Prostate gland (tissue), 2 donors: ENCODE measurements at regions not wholly inside any gene's neighbourhood (a gene's known extent, or its start where the extent isn't known, plus 50 kb on each side); places are given as distances from the start of the nearest gene placed in this dataset.

ENCODE experiments used
- POLR2A ChIP-seq: fragments of 450-650 bp; IDR thresholded peaks from one replicate; pipeline ENCODE4 v1.6.1; 2016; ENCODE audit warnings: antibody characterized with exemption, mild to moderate bottlenecking
- POLR2AphosphoS5 ChIP-seq: sonication (generic); formaldehyde crosslinking; IDR thresholded peaks from one replicate; pipeline ENCODE4 v1.6.1; 2017; ENCODE audit warnings: antibody characterized with exemption
- TF ChIP-seq, protein P1 (sequence below), 4 experiments: fragments of 200-600 bp in 2 of 4; fragments of 450-650 bp in 2 of 4; sonication (generic) in 2 of 4; IDR thresholded peaks; 1 replicate in 3 of 4; 2 replicates in 1 of 4; pipeline ENCODE4 v1.5.1; 2016 to 2019; ENCODE audit warnings: antibody characterized with exemption in 4 of 4, mild to moderate bottlenecking in 2 of 4, moderate library complexity in 2 of 4

DNA sequence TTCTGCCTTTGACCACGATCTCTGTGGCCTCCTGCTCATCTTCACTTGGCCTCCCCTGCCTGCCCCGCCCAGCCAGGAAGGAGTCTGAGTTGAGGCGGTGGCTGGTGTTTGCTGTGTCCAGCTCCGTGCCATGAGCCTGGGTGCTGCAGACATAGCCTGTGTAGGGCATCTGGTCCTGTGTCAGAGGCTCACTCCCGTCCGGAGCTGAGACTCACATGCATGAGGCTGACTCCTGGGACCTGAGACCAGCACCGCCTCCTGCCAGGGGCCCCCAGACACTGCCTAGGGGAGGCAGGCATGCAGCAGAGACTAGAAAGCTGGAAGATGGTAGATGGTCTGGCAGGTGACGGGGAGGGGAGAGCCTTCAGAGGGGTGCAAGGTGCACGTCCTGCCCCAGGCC, 52.2 kb upstream of the TTC34 start:
- TF ChIP-seq, protein P1, sequence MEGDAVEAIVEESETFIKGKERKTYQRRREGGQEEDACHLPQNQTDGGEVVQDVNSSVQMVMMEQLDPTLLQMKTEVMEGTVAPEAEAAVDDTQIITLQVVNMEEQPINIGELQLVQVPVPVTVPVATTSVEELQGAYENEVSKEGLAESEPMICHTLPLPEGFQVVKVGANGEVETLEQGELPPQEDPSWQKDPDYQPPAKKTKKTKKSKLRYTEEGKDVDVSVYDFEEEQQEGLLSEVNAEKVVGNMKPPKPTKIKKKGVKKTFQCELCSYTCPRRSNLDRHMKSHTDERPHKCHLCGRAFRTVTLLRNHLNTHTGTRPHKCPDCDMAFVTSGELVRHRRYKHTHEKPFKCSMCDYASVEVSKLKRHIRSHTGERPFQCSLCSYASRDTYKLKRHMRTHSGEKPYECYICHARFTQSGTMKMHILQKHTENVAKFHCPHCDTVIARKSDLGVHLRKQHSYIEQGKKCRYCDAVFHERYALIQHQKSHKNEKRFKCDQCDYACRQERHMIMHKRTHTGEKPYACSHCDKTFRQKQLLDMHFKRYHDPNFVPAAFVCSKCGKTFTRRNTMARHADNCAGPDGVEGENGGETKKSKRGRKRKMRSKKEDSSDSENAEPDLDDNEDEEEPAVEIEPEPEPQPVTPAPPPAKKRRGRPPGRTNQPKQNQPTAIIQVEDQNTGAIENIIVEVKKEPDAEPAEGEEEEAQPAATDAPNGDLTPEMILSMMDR (IDR thresholded peaks at IDR 0.05) = no peak
- TF ChIP-seq POLR2AphosphoS5 (no peak), POLR2A (no peak)
